AML-193 (cell line): ENCODE measurements at regions not wholly inside any gene's neighbourhood (a gene's known extent, or its start where the extent isn't known, plus 50 kb on each side); places are given as distances from the start of the nearest gene placed in this dataset.

Experiments used
- DNase-seq, 2 experiments: peaks; one replicate each; lab custom pipeline; 2025; lab: John Stamatoyannopoulos, UW

GRCh38 chr1:167145965-167146364 is 52.1 kb downstream of the STYXL2 start:
- no peak for DNase-seq

- no peak for DNase-seq
Observed at GRCh38 chr1:167146903-167147539, 53.1 kb downstream of the STYXL2 start.

- no peak for DNase-seq
Observed at GRCh38 chr1:167148421-167148820, 54.5 kb downstream of the STYXL2 start.

GRCh38 chr1:167149793-167150491 is 56.1 kb downstream of the STYXL2 start:
- no peak for DNase-seq

- DNase-seq, result no peak
Observed at GRCh38 chr1:167150492-167150833, 56.6 kb downstream of the STYXL2 start.

- no peak for DNase-seq
Observed at GRCh38 chr1:167152192-167152876, 58.5 kb downstream of the STYXL2 start.

- no peak for DNase-seq
Observed at GRCh38 chr1:167156466-167156865, 62.6 kb downstream of the STYXL2 start.

- no peak for DNase-seq
Observed at GRCh38 chr1:167157114-167157513, 63.2 kb downstream of the STYXL2 start.

- peak; percentile 7 to 8 for DNase-seq
Observed at GRCh38 chr1:167158111-167158812, 62.4 kb upstream of the POU2F1 start.

GRCh38 chr1:167158813-167159275 is 61.8 kb upstream of the POU2F1 start:
- DNase-seq, result no peak

- no peak for DNase-seq
Observed at GRCh38 chr1:167159782-167160181, 60.9 kb upstream of the POU2F1 start.

- DNase-seq, result no peak
Observed at GRCh38 chr1:167161242-167161641, 59.4 kb upstream of the POU2F1 start.

- no peak for DNase-seq
Observed at GRCh38 chr1:167161762-167162161, 58.9 kb upstream of the POU2F1 start.

- DNase-seq, result no peak
Observed at GRCh38 chr1:167165219-167165618, 55.5 kb upstream of the POU2F1 start.

GRCh38 chr1:167165948-167166689 is 54.6 kb upstream of the POU2F1 start:
- DNase-seq, result no peak

- DNase-seq, result no peak
Observed at GRCh38 chr1:167166690-167167075, 54.0 kb upstream of the POU2F1 start.

GRCh38 chr1:167168424-167168823 is 52.3 kb upstream of the POU2F1 start:
- DNase-seq, result no peak

- DNase-seq, result no peak
Observed at GRCh38 chr1:167169642-167170041, 51.0 kb upstream of the POU2F1 start.
